NCI-H748 treated with DMSO at 0.1 percent for 48 hours (cell line): ENCODE measurements at regions not wholly inside any gene's neighbourhood (a gene's known extent, or its start where the extent isn't known, plus 50 kb on each side); places are given as distances from the start of the nearest gene placed in this dataset.

ENCODE experiments used
- DNase-seq: peaks from one replicate; lab custom pipeline; 2025; lab: John Stamatoyannopoulos, UW

GRCh38 chr18:57243624-57244179 lies 96.8 kb downstream of the BOD1L2 start:
- no peak for DNase-seq

- DNase-seq = no peak
Measured at GRCh38 chr18:57249179-57249578, 102.3 kb downstream of the BOD1L2 start.

- DNase-seq = no peak
Measured at GRCh38 chr18:57249883-57250282, 102.5 kb upstream of the ST8SIA3 start.

- DNase-seq = no peak
Measured at GRCh38 chr18:57251747-57252146, 100.6 kb upstream of the ST8SIA3 start.

- DNase-seq = no peak
Measured at GRCh38 chr18:57253903-57254302, 98.5 kb upstream of the ST8SIA3 start.

GRCh38 chr18:57258131-57258777 lies 94.1 kb upstream of the ST8SIA3 start:
- DNase-seq = no peak

GRCh38 chr18:57267368-57267925 lies 84.9 kb upstream of the ST8SIA3 start:
- DNase-seq = no peak

GRCh38 chr18:57269756-57270155 lies 82.6 kb upstream of the ST8SIA3 start:
- no peak for DNase-seq

- DNase-seq = no peak
Measured at GRCh38 chr18:57270156-57270555, 82.2 kb upstream of the ST8SIA3 start.

GRCh38 chr18:57273194-57273593 lies 79.2 kb upstream of the ST8SIA3 start:
- DNase-seq = no peak

GRCh38 chr18:57275111-57275510 lies 77.2 kb upstream of the ST8SIA3 start:
- no peak for DNase-seq

GRCh38 chr18:57276829-57277228 lies 75.5 kb upstream of the ST8SIA3 start:
- DNase-seq = peak; percentile 73

- no peak for DNase-seq
Measured at GRCh38 chr18:57278933-57279332, 73.4 kb upstream of the ST8SIA3 start.

GRCh38 chr18:57281519-57281918 lies 70.8 kb upstream of the ST8SIA3 start:
- DNase-seq = no peak

GRCh38 chr18:57286949-57287348 lies 65.4 kb upstream of the ST8SIA3 start:
- DNase-seq = no peak

GRCh38 chr18:57287766-57288165 lies 64.6 kb upstream of the ST8SIA3 start:
- DNase-seq = no peak

- DNase-seq = no peak
Measured at GRCh38 chr18:57294547-57294946, 57.8 kb upstream of the ST8SIA3 start.

GRCh38 chr18:57296336-57296735 lies 56.0 kb upstream of the ST8SIA3 start:
- no peak for DNase-seq

- DNase-seq = no peak
Measured at GRCh38 chr18:57297306-57297705, 55.1 kb upstream of the ST8SIA3 start.

GRCh38 chr18:57299931-57300330 lies 52.4 kb upstream of the ST8SIA3 start:
- no peak for DNase-seq

- DNase-seq = no peak
Measured at GRCh38 chr18:57301573-57302559, 50.5 kb upstream of the ST8SIA3 start.
